GM23338 (cell line): ENCODE measurements at regions not wholly inside any gene's neighbourhood (a gene's known extent, or its start where the extent isn't known, plus 50 kb on each side); places are given as distances from the start of the nearest gene placed in this dataset.
A peak's percentile ranks its signal among the peaks of the same experiment; 100 is the strongest.

Experiments
- ATAC-seq: fragments of 200-7000 bp; cut with Tn5 transposase; 3 replicates; pipeline ENCODE4 v1.9.1; 2020
- DNase-seq: peaks from one replicate; pipeline ENCODE4 v3.0.0-alpha.2; 2015; ENCODE audit warnings: low spot score
- H2AFZ ChIP-seq: fragments of 200-600 bp; sonication (generic); 2 replicates; pipeline ENCODE4 v1.8.0; 2016; ENCODE audit warnings: antibody characterized with exemption, mild to moderate bottlenecking, moderate library complexity
- H3F3A ChIP-seq: fragments of 200-600 bp; sonication (generic); replicated peaks from 2 replicates; pipeline ENCODE4 v1.8.0; 2017; ENCODE audit warnings: antibody characterized with exemption, mixed run types, low read depth
- H3K27ac ChIP-seq: fragments of 200-600 bp; sonication (generic); 2 replicates; pipeline ENCODE4 v1.6.1; 2016; ENCODE audit warnings: low read depth
- H3K27me3 ChIP-seq: fragments of 200-600 bp; sonication (generic); 2 replicates; pipeline ENCODE4 v1.8.0; 2016; ENCODE audit warnings: mild to moderate bottlenecking, mixed run types, moderate library complexity; ENCODE audit not compliant: insufficient read depth
- H3K36me3 ChIP-seq: fragments of 200-600 bp; sonication (generic); 2 replicates; pipeline ENCODE4 v1.8.0; 2016; ENCODE audit warnings: mild to moderate bottlenecking; ENCODE audit not compliant: insufficient read depth
- H3K4me1 ChIP-seq: fragments of 200-600 bp; sonication (generic); 2 replicates; pipeline ENCODE4 v1.8.0; 2016; ENCODE audit warnings: mild to moderate bottlenecking, moderate library complexity; ENCODE audit not compliant: insufficient read depth
- H3K4me2 ChIP-seq: fragments of 200-600 bp; sonication (generic); 2 replicates; pipeline ENCODE4 v1.7.1; 2017; ENCODE audit warnings: mixed run types
- H3K4me3 ChIP-seq: fragments of 200-600 bp; sonication (generic); 2 replicates; pipeline ENCODE4 v1.6.1; 2016; ENCODE audit warnings: mixed run types
- H3K79me2 ChIP-seq: fragments of 200-600 bp; sonication (generic); replicated peaks from 2 replicates; pipeline ENCODE4 v1.8.0; 2017; ENCODE audit warnings: mild to moderate bottlenecking; ENCODE audit not compliant: insufficient read depth
- H3K9me2 ChIP-seq: fragments of 200-600 bp; sonication (generic); 2 replicates; pipeline ENCODE4 v1.8.0; 2017; ENCODE audit not compliant: insufficient read depth
- H4K20me1 ChIP-seq: fragments of 200-600 bp; sonication (generic); replicated peaks from 2 replicates; pipeline ENCODE4 v1.8.0; 2017; ENCODE audit warnings: mild to moderate bottlenecking; ENCODE audit not compliant: insufficient read depth
- H3K27ac Mint-ChIP-seq: 2 replicates; pipeline ENCODE4 v1.8.0; 2020; ENCODE audit warnings: inconsistent platforms, mild to moderate bottlenecking, moderate library complexity, mixed read lengths
- H3K27me3 Mint-ChIP-seq: 3 replicates; pipeline ENCODE4 v1.8.0; 2022; ENCODE audit warnings: low read depth, mild to moderate bottlenecking, moderate library complexity, mixed read lengths, inconsistent platforms; ENCODE audit not compliant: insufficient read depth, poor library complexity
- H3K36me3 Mint-ChIP-seq: 3 replicates; pipeline ENCODE4 v1.8.0; 2021; ENCODE audit warnings: low read depth, mild to moderate bottlenecking, inconsistent platforms, moderate library complexity, mixed read lengths
- H3K4me1 Mint-ChIP-seq: 3 replicates; pipeline ENCODE4 v1.8.0; 2020; ENCODE audit warnings: mild to moderate bottlenecking, inconsistent platforms, mixed read lengths
- H3K4me3 Mint-ChIP-seq: 3 replicates; pipeline ENCODE4 v1.8.0; 2021; ENCODE audit warnings: moderate library complexity, mild to moderate bottlenecking, inconsistent platforms, mixed read lengths
- H3K9me3 Mint-ChIP-seq: 3 replicates; pipeline ENCODE4 v1.8.0; 2020; ENCODE audit warnings: moderate library complexity, mild to moderate bottlenecking, inconsistent platforms, mixed read lengths
- CREB1 ChIP-seq: fragments of 250-450 bp; sonication (Bioruptor Pico); IDR thresholded peaks from 2 replicates; pipeline ENCODE4 v1.5.0; 2020; ENCODE audit warnings: low read depth, mild to moderate bottlenecking, moderate library complexity
- EZH2phosphoT487 ChIP-seq: fragments of 200-600 bp; sonication (generic); IDR thresholded peaks from one replicate; pipeline ENCODE4 v1.8.1; 2018; ENCODE audit warnings: antibody characterized with exemption; ENCODE audit not compliant: unreplicated experiment
- JUNB ChIP-seq: IDR thresholded peaks from one replicate; pipeline ENCODE4 v1.6.1; 2016; ENCODE audit warnings: antibody characterized with exemption; ENCODE audit not compliant: unreplicated experiment
- POLR2AphosphoS5 ChIP-seq: IDR thresholded peaks from 2 replicates; pipeline ENCODE4 v1.6.1; 2016; ENCODE audit warnings: antibody characterized with exemption, low read depth
- ZNF114 ChIP-seq: fragments of 250-450 bp; sonication (Bioruptor Pico); IDR thresholded peaks from 2 replicates; pipeline ENCODE4 v1.5.0; 2020; ENCODE audit warnings: mild to moderate bottlenecking, moderate library complexity
- ZNF331 ChIP-seq: fragments of 250-450 bp; sonication (Bioruptor Pico); IDR thresholded peaks from 2 replicates; pipeline ENCODE4 v1.5.0; 2020; ENCODE audit warnings: low read depth, mild to moderate bottlenecking, moderate library complexity
- TF ChIP-seq, protein P1 (sequence below): IDR thresholded peaks from one replicate; pipeline ENCODE4 v1.6.1; 2018; ENCODE audit warnings: antibody characterized with exemption; ENCODE audit not compliant: unreplicated experiment
- TF ChIP-seq, protein P2 (sequence below): IDR thresholded peaks from 2 replicates; pipeline ENCODE4 v1.6.1; 2016; ENCODE audit warnings: antibody characterized with exemption

DNA sequence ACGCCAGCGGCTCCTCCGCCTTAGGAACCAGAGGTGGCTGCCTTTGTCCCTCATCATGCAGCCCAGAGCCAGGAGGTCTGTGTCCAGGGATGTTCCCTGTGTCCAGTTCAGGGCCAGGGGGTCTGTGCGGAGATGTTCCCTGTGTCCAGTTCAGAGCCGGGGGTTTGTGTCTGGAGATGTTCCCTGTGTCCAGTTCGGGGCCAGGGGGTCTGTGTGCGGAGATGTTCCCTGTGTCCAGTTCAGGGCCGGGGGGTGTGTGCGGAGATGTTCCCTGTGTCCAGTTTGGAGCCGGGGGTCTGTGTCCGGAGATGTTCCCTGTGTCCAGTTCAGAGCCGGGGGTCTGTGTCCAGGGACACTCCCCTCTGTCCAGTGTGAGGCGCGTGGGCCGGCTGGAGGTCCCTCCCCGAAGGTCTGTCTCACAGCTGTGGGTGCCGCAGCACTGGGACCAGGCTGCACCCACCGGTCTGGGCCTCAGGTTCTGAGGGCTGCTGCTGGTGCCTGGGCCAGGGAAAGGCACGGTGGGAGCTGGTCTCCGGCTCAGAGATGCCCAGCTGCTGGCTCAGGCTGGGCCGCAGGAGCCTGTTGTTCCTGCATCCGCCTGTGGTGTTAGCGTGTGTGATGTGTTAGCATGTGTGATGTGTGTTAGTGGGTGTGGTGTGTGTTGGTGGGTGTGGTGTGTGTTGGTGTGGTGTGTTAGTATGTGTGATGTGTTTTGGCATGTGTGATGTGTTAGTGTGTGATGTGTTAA is 67.9 kb upstream of the CFAP46 start:
- no peaks in the 10 kb centered on the region for H3K4me1 ChIP-seq
- no peak overlapping the region for H3K4me2 ChIP-seq
- H3K27me3 ChIP-seq = no peaks in the 10 kb centered on the region
- no peak overlapping the region for H2AFZ ChIP-seq
- ATAC-seq = no peak
- no peaks in the 10 kb centered on the region for H3K36me3 ChIP-seq
- TF ChIP-seq POLR2AphosphoS5 (no peak), JUNB (no peak)
- H3K27me3 Mint-ChIP-seq = peaks cover 1% of the 10 kb centered on the region
- peaks cover 2% of the 10 kb centered on the region; the same call in 1 of the 3 replicates for H3K9me3 Mint-ChIP-seq
- no peak overlapping the region for H3K27ac Mint-ChIP-seq
- H3K36me3 Mint-ChIP-seq = no peaks in the 10 kb centered on the region
- H3K27ac ChIP-seq = no peak overlapping the region
- DNase-seq = no peak
- no peaks in the 10 kb centered on the region for H4K20me1 ChIP-seq
- no peak overlapping the region for H3K4me3 ChIP-seq
- no peaks in the 10 kb centered on the region for H3K79me2 ChIP-seq
- H3K9me2 ChIP-seq = no peaks in the 10 kb centered on the region
- peaks cover 12% of the 10 kb centered on the region for H3F3A ChIP-seq
- H3K4me3 Mint-ChIP-seq = no peak overlapping the region
- H3K4me1 Mint-ChIP-seq = no peaks in the 10 kb centered on the region; the same call in 2 of the 3 replicates

DNA sequence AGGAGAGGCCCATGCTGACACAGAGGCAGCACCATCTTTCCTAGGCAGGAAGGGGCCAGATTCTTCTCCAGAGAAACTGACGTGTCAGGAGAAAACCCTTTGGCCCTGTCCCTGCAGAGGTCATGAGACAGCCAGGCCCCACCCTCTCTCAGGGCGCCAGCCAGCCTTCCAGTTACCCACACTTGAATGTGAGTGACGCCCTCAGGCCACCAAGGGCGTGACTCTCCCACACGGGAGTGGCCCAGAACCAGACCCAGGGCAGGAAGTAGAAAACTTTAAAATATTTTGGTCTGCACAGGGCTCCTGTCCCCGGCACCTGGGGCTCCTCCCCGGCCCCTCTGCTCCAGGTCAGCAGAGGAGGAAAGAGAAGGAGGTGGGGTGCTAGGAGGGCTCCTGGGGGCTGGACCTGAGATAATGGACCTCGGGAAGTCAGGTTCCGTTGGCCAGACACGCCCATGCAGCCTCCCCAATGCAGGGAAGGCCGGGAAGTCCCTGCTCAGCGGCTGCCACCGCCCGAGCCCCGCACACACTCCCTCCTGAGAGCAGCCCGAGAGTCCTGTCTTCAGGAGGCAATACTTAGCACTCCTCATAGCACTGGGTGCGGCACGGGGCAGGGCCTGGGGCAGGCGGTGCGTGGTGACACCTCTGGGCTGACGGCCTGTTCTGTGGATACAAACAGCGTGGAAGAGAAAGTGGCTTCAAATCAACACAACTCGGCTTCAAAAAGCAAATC is 67.0 kb upstream of the CFAP46 start:
- Histone ChIP-seq H3K4me2 (no peak overlapping the region), H3K4me3 (no peak overlapping the region), H3K79me2 (no peaks in the 10 kb centered on the region), H3K9me2 (no peaks in the 10 kb centered on the region), H3K27me3 (no peaks in the 10 kb centered on the region), H3K27ac (no peak overlapping the region), H3F3A (peaks cover 12% of the 10 kb centered on the region), H3K36me3 (no peaks in the 10 kb centered on the region), H2AFZ (no peak overlapping the region), H3K4me1 (no peaks in the 10 kb centered on the region), H4K20me1 (no peaks in the 10 kb centered on the region)
- no peak overlapping the region for H3K27ac Mint-ChIP-seq
- ATAC-seq = peak; percentile 69
- H3K9me3 Mint-ChIP-seq = peaks cover 2% of the 10 kb centered on the region; the same call in 1 of the 3 replicates
- no peaks in the 10 kb centered on the region; the same call in 2 of the 3 replicates for H3K4me1 Mint-ChIP-seq
- H3K4me3 Mint-ChIP-seq = no peak overlapping the region
- peaks cover 1% of the 10 kb centered on the region for H3K27me3 Mint-ChIP-seq
- no peak for DNase-seq
- no peak for TF ChIP-seq POLR2AphosphoS5
- no peak for TF ChIP-seq EZH2phosphoT487
- TF ChIP-seq, protein P1, sequence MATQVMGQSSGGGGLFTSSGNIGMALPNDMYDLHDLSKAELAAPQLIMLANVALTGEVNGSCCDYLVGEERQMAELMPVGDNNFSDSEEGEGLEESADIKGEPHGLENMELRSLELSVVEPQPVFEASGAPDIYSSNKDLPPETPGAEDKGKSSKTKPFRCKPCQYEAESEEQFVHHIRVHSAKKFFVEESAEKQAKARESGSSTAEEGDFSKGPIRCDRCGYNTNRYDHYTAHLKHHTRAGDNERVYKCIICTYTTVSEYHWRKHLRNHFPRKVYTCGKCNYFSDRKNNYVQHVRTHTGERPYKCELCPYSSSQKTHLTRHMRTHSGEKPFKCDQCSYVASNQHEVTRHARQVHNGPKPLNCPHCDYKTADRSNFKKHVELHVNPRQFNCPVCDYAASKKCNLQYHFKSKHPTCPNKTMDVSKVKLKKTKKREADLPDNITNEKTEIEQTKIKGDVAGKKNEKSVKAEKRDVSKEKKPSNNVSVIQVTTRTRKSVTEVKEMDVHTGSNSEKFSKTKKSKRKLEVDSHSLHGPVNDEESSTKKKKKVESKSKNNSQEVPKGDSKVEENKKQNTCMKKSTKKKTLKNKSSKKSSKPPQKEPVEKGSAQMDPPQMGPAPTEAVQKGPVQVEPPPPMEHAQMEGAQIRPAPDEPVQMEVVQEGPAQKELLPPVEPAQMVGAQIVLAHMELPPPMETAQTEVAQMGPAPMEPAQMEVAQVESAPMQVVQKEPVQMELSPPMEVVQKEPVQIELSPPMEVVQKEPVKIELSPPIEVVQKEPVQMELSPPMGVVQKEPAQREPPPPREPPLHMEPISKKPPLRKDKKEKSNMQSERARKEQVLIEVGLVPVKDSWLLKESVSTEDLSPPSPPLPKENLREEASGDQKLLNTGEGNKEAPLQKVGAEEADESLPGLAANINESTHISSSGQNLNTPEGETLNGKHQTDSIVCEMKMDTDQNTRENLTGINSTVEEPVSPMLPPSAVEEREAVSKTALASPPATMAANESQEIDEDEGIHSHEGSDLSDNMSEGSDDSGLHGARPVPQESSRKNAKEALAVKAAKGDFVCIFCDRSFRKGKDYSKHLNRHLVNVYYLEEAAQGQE = no peak
- H3K36me3 Mint-ChIP-seq = no peaks in the 10 kb centered on the region

- no peak for ATAC-seq
- Histone ChIP-seq H3K4me3 (no peak overlapping the region), H3K36me3 (no peaks in the 10 kb centered on the region), H3F3A (peaks cover 12% of the 10 kb centered on the region), H2AFZ (no peak overlapping the region), H3K4me1 (no peaks in the 10 kb centered on the region), H3K4me2 (no peak overlapping the region), H3K27ac (no peak overlapping the region), H3K79me2 (no peaks in the 10 kb centered on the region), H3K9me2 (no peaks in the 10 kb centered on the region), H3K27me3 (no peaks in the 10 kb centered on the region), H4K20me1 (no peaks in the 10 kb centered on the region)
- Mint-ChIP-seq H3K4me3 (no peak overlapping the region), H3K4me1 (no peaks in the 10 kb centered on the region; the same call in 2 of the 3 replicates), H3K27ac (no peak overlapping the region), H3K9me3 (peaks cover 2% of the 10 kb centered on the region; the same call in 1 of the 3 replicates), H3K36me3 (no peaks in the 10 kb centered on the region), H3K27me3 (peaks cover 1% of the 10 kb centered on the region)
- DNase-seq = no peak
- TF ChIP-seq, protein P2, sequence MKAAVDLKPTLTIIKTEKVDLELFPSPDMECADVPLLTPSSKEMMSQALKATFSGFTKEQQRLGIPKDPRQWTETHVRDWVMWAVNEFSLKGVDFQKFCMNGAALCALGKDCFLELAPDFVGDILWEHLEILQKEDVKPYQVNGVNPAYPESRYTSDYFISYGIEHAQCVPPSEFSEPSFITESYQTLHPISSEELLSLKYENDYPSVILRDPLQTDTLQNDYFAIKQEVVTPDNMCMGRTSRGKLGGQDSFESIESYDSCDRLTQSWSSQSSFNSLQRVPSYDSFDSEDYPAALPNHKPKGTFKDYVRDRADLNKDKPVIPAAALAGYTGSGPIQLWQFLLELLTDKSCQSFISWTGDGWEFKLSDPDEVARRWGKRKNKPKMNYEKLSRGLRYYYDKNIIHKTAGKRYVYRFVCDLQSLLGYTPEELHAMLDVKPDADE = no peak
- TF ChIP-seq ZNF331 (CRISPR knock-in tag) = no peak
- no peak for TF ChIP-seq POLR2AphosphoS5
- TF ChIP-seq, protein P1 = no peak
- TF ChIP-seq ZNF114 (CRISPR knock-in tag) = no peak
- TF ChIP-seq CREB1 (CRISPR knock-in tag) = no peak
Observed at GRCh38 chr10:133008736-133009135, 66.4 kb upstream of the CFAP46 start.
